Mesenchymal stem cell (in vitro differentiated cells and primary cell): ENCODE measurements at regions not wholly inside any gene's neighbourhood (a gene's known extent, or its start where the extent isn't known, plus 50 kb on each side); places are given as distances from the start of the nearest gene placed in this dataset.

Experiments
- DNase-seq: peaks from one replicate; pipeline ENCODE4 v3.0.0-alpha.2; 2013
- H2AFZ ChIP-seq: one replicate; pipeline ENCODE4 v1.6.1; 2013; ENCODE audit warnings: low read depth, mild to moderate bottlenecking, control low read depth, inconsistent platforms, low read length, moderate library complexity
- H2AK5ac ChIP-seq: 2 replicates; pipeline ENCODE4 v1.6.1; 2013; ENCODE audit warnings: low read length, moderate library complexity, mild to moderate bottlenecking, inconsistent platforms; ENCODE audit not compliant: severe bottlenecking
- H2BK120ac ChIP-seq: one replicate; pipeline ENCODE4 v1.6.1; 2013; ENCODE audit warnings: low read depth, mild to moderate bottlenecking, inconsistent platforms, low read length, moderate library complexity
- H2BK12ac ChIP-seq, 2 experiments: one replicate each; pipeline ENCODE4 v1.6.1; 2013; ENCODE audit warnings: inconsistent platforms in 2 of 2, low read length in 2 of 2, mild to moderate bottlenecking in 2 of 2, moderate library complexity in 2 of 2, control low read depth in 1 of 2
- H2BK15ac ChIP-seq: one replicate; pipeline ENCODE4 v1.6.1; 2013; ENCODE audit warnings: mild to moderate bottlenecking, low read depth, inconsistent platforms; ENCODE audit not compliant: poor library complexity, severe bottlenecking
- H2BK5ac ChIP-seq: 2 replicates; pipeline ENCODE4 v1.6.1; 2013; ENCODE audit warnings: low read depth, mild to moderate bottlenecking, low read length, control low read depth, inconsistent platforms; ENCODE audit not compliant: poor library complexity, severe bottlenecking
- H3K14ac ChIP-seq, 2 experiments: one replicate each; pipeline ENCODE4 v1.6.1; 2013; ENCODE audit warnings: inconsistent platforms in 2 of 2, low read length in 2 of 2, control low read depth in 1 of 2, mild to moderate bottlenecking in 1 of 2, moderate library complexity in 1 of 2
- H3K18ac ChIP-seq, 2 experiments: one replicate each; pipeline ENCODE4 v1.6.1; 2013; ENCODE audit warnings: inconsistent platforms in 2 of 2, low read length in 2 of 2, control low read depth in 1 of 2, low read depth in 1 of 2, mild to moderate bottlenecking in 1 of 2
- H3K23ac ChIP-seq, 2 experiments: one replicate each; pipeline ENCODE4 v1.6.1; 2013; ENCODE audit warnings: inconsistent platforms in 2 of 2, low read length in 2 of 2, mild to moderate bottlenecking in 2 of 2, moderate library complexity in 2 of 2, control low read depth in 1 of 2
- H3K27ac ChIP-seq: 2 replicates; pipeline ENCODE4 v1.5.1; 2013; ENCODE audit warnings: mild to moderate bottlenecking, moderate library complexity, low read length, control low read depth, inconsistent platforms; ENCODE audit not compliant: poor library complexity, severe bottlenecking
- H3K27me3 ChIP-seq, 2 experiments: 2 replicates each; pipeline versions ENCODE4 v1.6.1 to v1.7.0; 2013; ENCODE audit warnings: low read length in 2 of 2, mild to moderate bottlenecking in 2 of 2, moderate library complexity in 2 of 2, control low read depth in 1 of 2, inconsistent platforms in 1 of 2; ENCODE audit not compliant: control insufficient read depth in 1 of 2, insufficient read depth in 1 of 2
- H3K36me3 ChIP-seq, 2 experiments: 2 replicates each; pipeline versions ENCODE4 v1.6.1 to v1.7.0; 2013; ENCODE audit warnings: low read length in 2 of 2, control low read depth in 1 of 2, inconsistent platforms in 1 of 2, low read depth in 1 of 2, mild to moderate bottlenecking in 1 of 2; ENCODE audit not compliant: insufficient read depth in 2 of 2, control insufficient read depth in 1 of 2
- H3K4ac ChIP-seq, 2 experiments: one replicate each; pipeline ENCODE4 v1.6.1; 2013; ENCODE audit warnings: inconsistent platforms in 2 of 2, low read length in 2 of 2, mild to moderate bottlenecking in 2 of 2, moderate library complexity in 2 of 2, control low read depth in 1 of 2, low read depth in 1 of 2
- H3K4me1 ChIP-seq: 2 replicates; pipeline ENCODE4 v1.6.1; 2013; ENCODE audit warnings: low read depth, low read length, control low read depth; ENCODE audit not compliant: control insufficient read depth, insufficient read depth
- H3K4me2 ChIP-seq: 2 replicates; pipeline ENCODE4 v1.6.1; 2013; ENCODE audit warnings: low read length, mild to moderate bottlenecking, inconsistent platforms; ENCODE audit not compliant: poor library complexity, severe bottlenecking
- H3K4me3 ChIP-seq, 2 experiments: 2 replicates each; pipeline versions ENCODE4 v1.5.1 to v1.7.0; 2013; ENCODE audit warnings: low read length in 2 of 2, mild to moderate bottlenecking in 2 of 2, control low read depth in 1 of 2, low read depth in 1 of 2; ENCODE audit not compliant: insufficient read depth in 1 of 2
- H3K79me1 ChIP-seq: replicated peaks from 2 replicates; pipeline ENCODE4 v1.6.1; 2013; ENCODE audit warnings: mild to moderate bottlenecking, control low read depth, low read length, inconsistent platforms; ENCODE audit not compliant: poor library complexity, severe bottlenecking
- H3K9ac ChIP-seq: 2 replicates; pipeline ENCODE4 v1.7.0; 2013; ENCODE audit warnings: mild to moderate bottlenecking, low read length, moderate library complexity
- H3K9me3 ChIP-seq: 2 replicates; pipeline ENCODE4 v1.7.0; 2013; ENCODE audit warnings: mild to moderate bottlenecking, low read length; ENCODE audit not compliant: control insufficient read depth
- H4K8ac ChIP-seq: one replicate; pipeline ENCODE4 v1.6.1; 2013; ENCODE audit warnings: inconsistent platforms, mild to moderate bottlenecking, low read length, moderate library complexity
- H4K91ac ChIP-seq: one replicate; pipeline ENCODE4 v1.6.1; 2013; ENCODE audit warnings: mild to moderate bottlenecking, low read length, inconsistent platforms
- WGBS: methylation state at CpG from one replicate; pipeline ENCODE4 v1.1.7; 2013; ENCODE audit warnings: mixed read lengths; 5-methylcytosine and 5-hydroxymethylcytosine counted together

GRCh38 chr2:67895227-67895941 is 167.4 kb downstream of the C1D start:
- Histone ChIP-seq H2AFZ (no peak overlapping the region), H4K91ac (no peak overlapping the region), H2AK5ac (peak overlapping the region; percentile 27), H3K9me3 (no peaks in the 10 kb centered on the region), H2BK15ac (no peak overlapping the region), H3K27ac (no peak overlapping the region), H2BK120ac (no peak overlapping the region), H3K14ac (no peak overlapping the region), H3K18ac (peak overlapping the region in 1 of 2 experiments; percentile 50), H3K23ac (no peak overlapping the region), H3K27me3 (no peaks in the 10 kb centered on the region), H3K9ac (no peak overlapping the region), H3K4me3 (no peak overlapping the region), H2BK5ac (no peak overlapping the region), H2BK12ac (no peak overlapping the region), H3K36me3 (no peaks in the 10 kb centered on the region), H3K4me2 (no peak overlapping the region), H3K4ac (no peak overlapping the region), H3K79me1 (no peaks in the 10 kb centered on the region), H4K8ac (no peak overlapping the region), H3K4me1 (peaks cover 7% of the 10 kb centered on the region)
- peak; percentile 22 for DNase-seq
- WGBS = 36% methylated on average over 7 of the region's 7 CpGs

GRCh38 chr2:67896076-67896475 is 166.7 kb downstream of the C1D start:
- no peak overlapping the region for H2BK15ac ChIP-seq
- peak overlapping the region; percentile 12 for H4K8ac ChIP-seq
- peaks cover 4% of the 10 kb centered on the region for H3K9me3 ChIP-seq
- no peak overlapping the region for H3K27ac ChIP-seq
- no peak overlapping the region for H3K14ac ChIP-seq
- H2AK5ac ChIP-seq = peak overlapping the region; percentile 49
- peaks cover 7% of the 10 kb centered on the region for H3K4me1 ChIP-seq
- H2AFZ ChIP-seq = no peak overlapping the region
- H3K27me3 ChIP-seq = no peaks in the 10 kb centered on the region
- H3K79me1 ChIP-seq = no peaks in the 10 kb centered on the region
- H3K36me3 ChIP-seq = no peaks in the 10 kb centered on the region
- WGBS = 71% methylated on average over 6 of the region's 8 CpGs
- H3K18ac ChIP-seq = no peak overlapping the region
- H2BK12ac ChIP-seq = peak overlapping the region in 1 of 2 experiments; percentile 18
- no peak overlapping the region for H2BK120ac ChIP-seq
- no peak overlapping the region for H2BK5ac ChIP-seq
- peak overlapping the region in 1 of 2 experiments; percentile 1 for H3K23ac ChIP-seq
- no peak overlapping the region for H3K4me3 ChIP-seq
- DNase-seq = no peak
- no peak overlapping the region for H3K4ac ChIP-seq
- H3K4me2 ChIP-seq = no peak overlapping the region
- H3K9ac ChIP-seq = no peak overlapping the region
- no peak overlapping the region for H4K91ac ChIP-seq

GRCh38 chr2:67896476-67896875 is 166.3 kb downstream of the C1D start:
- no peak overlapping the region for H3K4me3 ChIP-seq
- no peak overlapping the region for H3K27ac ChIP-seq
- no peak overlapping the region for H3K4ac ChIP-seq
- no peak overlapping the region for H2BK15ac ChIP-seq
- H2BK5ac ChIP-seq = no peak overlapping the region
- H3K9ac ChIP-seq = no peak overlapping the region
- H3K36me3 ChIP-seq = no peaks in the 10 kb centered on the region
- no peak overlapping the region for H2AK5ac ChIP-seq
- no peaks in the 10 kb centered on the region for H3K27me3 ChIP-seq
- WGBS = 81% methylated on average over 2 of the region's 2 CpGs
- no peak for DNase-seq
- no peak overlapping the region for H3K23ac ChIP-seq
- H2BK120ac ChIP-seq = no peak overlapping the region
- peak overlapping the region in 1 of 2 experiments; percentile 18 for H2BK12ac ChIP-seq
- H3K9me3 ChIP-seq = peaks cover 6% of the 10 kb centered on the region
- no peak overlapping the region for H3K4me2 ChIP-seq
- no peak overlapping the region for H3K14ac ChIP-seq
- no peak overlapping the region for H2AFZ ChIP-seq
- peaks cover 7% of the 10 kb centered on the region for H3K4me1 ChIP-seq
- no peak overlapping the region for H3K18ac ChIP-seq
- no peaks in the 10 kb centered on the region for H3K79me1 ChIP-seq
- no peak overlapping the region for H4K91ac ChIP-seq
- no peak overlapping the region for H4K8ac ChIP-seq

- no peaks in the 10 kb centered on the region for H3K27me3 ChIP-seq
- no peak overlapping the region for H2BK15ac ChIP-seq
- peaks cover 11% of the 10 kb centered on the region for H3K4me1 ChIP-seq
- H3K36me3 ChIP-seq = no peaks in the 10 kb centered on the region
- no peak overlapping the region for H3K27ac ChIP-seq
- no peaks in the 10 kb centered on the region for H3K79me1 ChIP-seq
- no peak overlapping the region for H2AK5ac ChIP-seq
- no peak overlapping the region for H2BK5ac ChIP-seq
- H3K14ac ChIP-seq = no peak overlapping the region
- H3K9me3 ChIP-seq = peaks cover 8% of the 10 kb centered on the region
- no peak overlapping the region for H4K91ac ChIP-seq
- H3K23ac ChIP-seq = no peak overlapping the region
- no peak overlapping the region for H3K4ac ChIP-seq
- no peak for DNase-seq
- no peak overlapping the region for H4K8ac ChIP-seq
- no peak overlapping the region for H3K4me3 ChIP-seq
- no peak overlapping the region for H3K18ac ChIP-seq
- no peak overlapping the region for H2BK120ac ChIP-seq
- no peak overlapping the region for H3K4me2 ChIP-seq
- WGBS = 70% methylated on average over 4 of the region's 4 CpGs
- H2AFZ ChIP-seq = no peak overlapping the region
- no peak overlapping the region for H3K9ac ChIP-seq
- no peak overlapping the region for H2BK12ac ChIP-seq
Observed at GRCh38 chr2:67898595-67898994, 164.2 kb downstream of the C1D start.
